DND-41 (cell line): ENCODE measurements at regions not wholly inside any gene's neighbourhood (a gene's known extent, or its start where the extent isn't known, plus 50 kb on each side); places are given as distances from the start of the nearest gene placed in this dataset.

Experiments used
- EZH2 ChIP-seq: IDR thresholded peaks from 3 replicates; pipeline ENCODE4 v1.6.1; 2012; ENCODE audit warnings: borderline replicate concordance, low read depth, mild to moderate bottlenecking, moderate library complexity, low read length, inconsistent platforms; ENCODE audit not compliant: severe bottlenecking
- TF ChIP-seq, protein P1 (sequence below): IDR thresholded peaks from 2 replicates; pipeline ENCODE4 v1.5.1; 2012; ENCODE audit warnings: borderline replicate concordance, low read length, moderate library complexity, mild to moderate bottlenecking; ENCODE audit not compliant: poor library complexity, severe bottlenecking; ENCODE audit errors: extremely low read depth

DNA sequence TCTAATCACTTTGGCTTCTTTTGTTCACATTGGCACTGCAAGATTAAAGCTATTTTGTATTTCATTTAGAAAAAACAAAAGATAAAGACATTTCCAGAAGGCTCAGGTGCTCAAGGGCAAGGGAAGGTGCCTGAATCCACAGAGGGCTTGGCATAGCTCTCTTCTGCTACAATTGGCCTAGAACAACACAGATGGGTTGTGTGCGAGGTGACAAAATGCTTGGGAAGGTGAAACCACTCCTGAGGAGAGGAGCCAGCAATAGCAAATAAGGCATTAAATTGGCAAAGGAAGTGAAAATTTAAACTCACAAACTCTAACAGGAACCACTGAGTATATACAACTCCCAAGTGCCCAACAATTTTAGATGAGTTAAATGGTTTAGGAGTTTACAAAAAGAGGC is 1290.4 kb upstream of the CHAC2 start:
- no peak for TF ChIP-seq EZH2
- TF ChIP-seq, protein P1, sequence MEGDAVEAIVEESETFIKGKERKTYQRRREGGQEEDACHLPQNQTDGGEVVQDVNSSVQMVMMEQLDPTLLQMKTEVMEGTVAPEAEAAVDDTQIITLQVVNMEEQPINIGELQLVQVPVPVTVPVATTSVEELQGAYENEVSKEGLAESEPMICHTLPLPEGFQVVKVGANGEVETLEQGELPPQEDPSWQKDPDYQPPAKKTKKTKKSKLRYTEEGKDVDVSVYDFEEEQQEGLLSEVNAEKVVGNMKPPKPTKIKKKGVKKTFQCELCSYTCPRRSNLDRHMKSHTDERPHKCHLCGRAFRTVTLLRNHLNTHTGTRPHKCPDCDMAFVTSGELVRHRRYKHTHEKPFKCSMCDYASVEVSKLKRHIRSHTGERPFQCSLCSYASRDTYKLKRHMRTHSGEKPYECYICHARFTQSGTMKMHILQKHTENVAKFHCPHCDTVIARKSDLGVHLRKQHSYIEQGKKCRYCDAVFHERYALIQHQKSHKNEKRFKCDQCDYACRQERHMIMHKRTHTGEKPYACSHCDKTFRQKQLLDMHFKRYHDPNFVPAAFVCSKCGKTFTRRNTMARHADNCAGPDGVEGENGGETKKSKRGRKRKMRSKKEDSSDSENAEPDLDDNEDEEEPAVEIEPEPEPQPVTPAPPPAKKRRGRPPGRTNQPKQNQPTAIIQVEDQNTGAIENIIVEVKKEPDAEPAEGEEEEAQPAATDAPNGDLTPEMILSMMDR = no peak
